ENCODE measurements at regions not wholly inside any gene's neighbourhood (a gene's known extent, or its start where the extent isn't known, plus 50 kb on each side); places are given as distances from the start of the nearest gene placed in this dataset.

- no peak overlapping the region for H3K4me3 ChIP-seq (ENCODE audit: low read depth, low read length)
- TF ChIP-seq CTCF (IDR thresholded peaks at IDR 0.05; ENCODE audit: insufficient read depth, low read length, missing control alignments): no peak
- CTCF ChIA-PET: no interaction called here
- DNase-seq (ENCODE audit: low read depth, low spot score): peak; percentile 16
- POLR2A ChIA-PET: no interaction called here
These were observed 321.0 kb downstream of the LTN1 start for GRCh38 chr21:28671549-28672195.

- no peak for TF ChIP-seq CTCF (IDR thresholded peaks at IDR 0.05; ENCODE audit: insufficient read depth, low read length, missing control alignments)
- ChIA-PET CTCF (no interaction called here), POLR2A (no interaction called here)
- DNase-seq (ENCODE audit: low read depth, low spot score): no peak
- H3K4me3 ChIP-seq (ENCODE audit: low read depth, low read length): no peak overlapping the region
These were observed 322.6 kb downstream of the LTN1 start for GRCh38 chr21:28669971-28670653.

GRCh38 chr21:28669321-28669720, 323.4 kb downstream of the LTN1 start:
- CTCF ChIA-PET: no interaction called here
- POLR2A ChIA-PET: no interaction called here
- H3K4me3 ChIP-seq (ENCODE audit: low read depth, low read length): no peak overlapping the region
- no peak for TF ChIP-seq CTCF (IDR thresholded peaks at IDR 0.05; ENCODE audit: insufficient read depth, low read length, missing control alignments)
- no peak for DNase-seq (ENCODE audit: low read depth, low spot score)

DNA sequence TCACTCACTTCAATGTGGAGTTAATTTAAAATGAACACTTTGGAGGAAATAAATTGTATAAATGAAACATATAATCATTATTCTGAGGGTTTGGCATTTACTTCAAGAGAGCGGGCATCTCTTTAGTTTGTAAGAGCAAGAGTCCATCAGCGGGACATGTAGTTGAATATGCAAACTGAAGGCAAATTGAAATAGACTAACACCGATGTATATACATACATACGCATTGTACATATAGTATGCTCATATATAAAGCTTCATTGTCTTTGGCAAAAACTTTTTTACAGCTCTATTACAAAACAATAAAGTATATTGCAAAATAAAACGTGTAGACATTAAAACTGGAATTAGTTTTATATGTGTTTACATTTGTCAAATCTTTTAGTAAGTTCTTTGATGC, 328.9 kb downstream of the LTN1 start:
- DNase-seq (ENCODE audit: low read depth, low spot score): no peak
- no peak for TF ChIP-seq CTCF (IDR thresholded peaks at IDR 0.05; ENCODE audit: insufficient read depth, low read length, missing control alignments)
- POLR2A ChIA-PET: no interaction called here
- H3K4me3 ChIP-seq (ENCODE audit: low read depth, low read length): no peak overlapping the region
- CTCF ChIA-PET: interaction anchor here (0.8 kb wide), 1 partner anchor 11 kb away, joined by 3 read pairs; no protein-coding TSS in a partner anchor

- no peak for DNase-seq (ENCODE audit: low read depth, low spot score)
- no peak for TF ChIP-seq CTCF (IDR thresholded peaks at IDR 0.05; ENCODE audit: insufficient read depth, low read length, missing control alignments)
- H3K4me3 ChIP-seq (ENCODE audit: low read depth, low read length): no peak overlapping the region
- ChIA-PET CTCF (no interaction called here), POLR2A (no interaction called here)
These were observed 329.5 kb downstream of the LTN1 start for GRCh38 chr21:28663111-28663693.

DNA sequence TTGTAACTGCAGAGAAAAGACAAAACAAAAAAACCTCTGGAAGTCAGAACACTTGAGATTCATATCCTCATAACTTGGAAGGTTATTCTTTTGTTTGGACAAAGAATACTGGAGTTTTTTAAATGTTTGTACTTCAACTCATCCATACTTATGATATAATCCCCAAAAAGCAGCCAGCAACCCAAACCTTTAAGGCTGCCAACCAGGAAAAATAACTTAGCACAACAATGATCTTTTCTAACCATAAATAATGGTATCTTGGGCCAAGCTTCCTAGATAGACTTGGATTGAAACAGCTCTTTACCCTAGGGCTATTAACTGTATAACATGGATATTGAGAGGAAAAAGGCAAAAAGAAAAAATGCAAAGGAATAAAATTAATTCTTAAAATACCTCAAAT, 335.1 kb downstream of the LTN1 start:
- no peak for DNase-seq (ENCODE audit: low read depth, low spot score)
- ChIA-PET CTCF (no interaction called here), POLR2A (interaction anchor here (0.6 kb wide), 1 partner anchor 15 kb away, joined by 3 read pairs; no protein-coding TSS in a partner anchor)
- no peak for TF ChIP-seq CTCF (IDR thresholded peaks at IDR 0.05; ENCODE audit: insufficient read depth, low read length, missing control alignments)
- no peak overlapping the region for H3K4me3 ChIP-seq (ENCODE audit: low read depth, low read length)

All from AG04449 (cell line).